ENCODE measurements at regions not wholly inside any gene's neighbourhood (a gene's known extent, or its start where the extent isn't known, plus 50 kb on each side); places are given as distances from the start of the nearest gene placed in this dataset.
"Not testable (repeated sequence)": the region's sequence is repeated elsewhere in the genome, so short reads cannot be mapped to it uniquely, and the experiment has no call there.

DNA sequence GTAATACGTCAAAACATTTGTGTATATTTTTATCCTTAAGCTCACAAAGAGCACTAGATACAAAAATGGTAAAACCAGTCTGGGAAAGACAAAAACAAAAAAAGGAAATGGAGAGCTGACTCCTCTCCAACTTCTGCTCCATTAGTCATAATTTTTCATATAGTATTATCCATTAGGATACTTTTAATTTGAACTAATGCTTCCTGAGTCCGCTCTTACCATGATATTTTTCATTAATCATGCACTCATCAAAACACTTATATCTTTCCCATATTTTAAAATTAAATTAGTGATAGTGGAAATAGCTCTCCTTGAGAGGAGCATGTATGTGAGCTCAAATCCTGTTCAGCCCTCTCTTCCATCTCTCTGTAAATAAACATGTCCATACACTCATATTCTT lies 1093.0 kb upstream of the MIR17HG start:
- TF ChIP-seq, protein P1, sequence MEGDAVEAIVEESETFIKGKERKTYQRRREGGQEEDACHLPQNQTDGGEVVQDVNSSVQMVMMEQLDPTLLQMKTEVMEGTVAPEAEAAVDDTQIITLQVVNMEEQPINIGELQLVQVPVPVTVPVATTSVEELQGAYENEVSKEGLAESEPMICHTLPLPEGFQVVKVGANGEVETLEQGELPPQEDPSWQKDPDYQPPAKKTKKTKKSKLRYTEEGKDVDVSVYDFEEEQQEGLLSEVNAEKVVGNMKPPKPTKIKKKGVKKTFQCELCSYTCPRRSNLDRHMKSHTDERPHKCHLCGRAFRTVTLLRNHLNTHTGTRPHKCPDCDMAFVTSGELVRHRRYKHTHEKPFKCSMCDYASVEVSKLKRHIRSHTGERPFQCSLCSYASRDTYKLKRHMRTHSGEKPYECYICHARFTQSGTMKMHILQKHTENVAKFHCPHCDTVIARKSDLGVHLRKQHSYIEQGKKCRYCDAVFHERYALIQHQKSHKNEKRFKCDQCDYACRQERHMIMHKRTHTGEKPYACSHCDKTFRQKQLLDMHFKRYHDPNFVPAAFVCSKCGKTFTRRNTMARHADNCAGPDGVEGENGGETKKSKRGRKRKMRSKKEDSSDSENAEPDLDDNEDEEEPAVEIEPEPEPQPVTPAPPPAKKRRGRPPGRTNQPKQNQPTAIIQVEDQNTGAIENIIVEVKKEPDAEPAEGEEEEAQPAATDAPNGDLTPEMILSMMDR (IDR thresholded peaks at IDR 0.05; ENCODE audit: low read depth, low read length) = no peak
- in situ Hi-C loops (cut with HindIII; ENCODE audit: low sequenced_read_pairs) = no loop called here
- H3K4me3 ChIP-seq (ENCODE audit: low read depth, low read length) = no peak overlapping the region
- DNase-seq (ENCODE audit: low read depth, low spot score) = no peak

DNA sequence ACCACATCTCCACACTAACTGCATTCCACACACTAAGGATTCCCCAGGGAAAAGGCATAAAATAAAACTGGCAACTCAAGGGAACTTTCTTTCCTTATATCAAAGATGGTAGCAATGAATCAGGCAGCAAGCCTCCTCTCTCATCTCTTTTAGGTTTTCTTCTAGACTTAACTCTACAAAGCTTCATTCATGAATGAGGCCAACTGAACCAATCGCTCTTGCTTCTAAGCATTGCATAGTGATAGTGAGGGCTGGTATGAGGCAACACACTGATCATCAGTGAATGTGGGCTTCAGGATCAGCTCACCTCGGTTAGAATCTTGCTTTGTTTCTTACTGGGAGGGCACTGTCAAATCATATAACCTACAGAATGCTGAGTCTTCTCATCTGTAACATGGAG lies 1090.7 kb upstream of the MIR17HG start:
- TF ChIP-seq, protein P1 (IDR thresholded peaks at IDR 0.05; ENCODE audit: low read depth, low read length) = no peak
- in situ Hi-C loops (cut with HindIII; ENCODE audit: low sequenced_read_pairs) = no loop called here
- H3K4me3 ChIP-seq (ENCODE audit: low read depth, low read length) = no peak overlapping the region

DNA sequence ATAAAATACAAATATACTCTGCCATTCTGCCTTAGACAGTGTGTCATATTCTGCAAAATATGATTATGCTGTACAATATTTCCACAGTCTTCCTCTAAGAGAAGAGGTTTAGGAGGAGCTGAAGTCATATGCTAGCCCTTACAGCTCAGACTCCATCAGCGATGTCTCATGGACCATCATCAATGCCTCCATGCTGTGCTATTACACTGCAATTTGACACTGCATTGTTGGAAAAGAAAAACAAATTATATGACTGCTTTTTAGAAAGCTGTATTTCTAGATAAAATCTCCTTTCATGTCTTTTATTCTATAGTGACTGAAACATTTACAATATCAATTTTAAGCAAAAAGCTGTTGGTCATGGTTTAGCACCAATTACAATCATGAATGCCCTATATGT lies 1089.4 kb upstream of the MIR17HG start:
- no peak overlapping the region for H3K4me3 ChIP-seq (ENCODE audit: low read depth, low read length)
- in situ Hi-C loops (cut with HindIII; ENCODE audit: low sequenced_read_pairs) = no loop called here
- no peak for DNase-seq (ENCODE audit: low read depth, low spot score)
- TF ChIP-seq, protein P1 (IDR thresholded peaks at IDR 0.05; ENCODE audit: low read depth, low read length) = no peak

More for the DNA sequence above, 1090.7 kb upstream of the MIR17HG start:
- no peak for DNase-seq (ENCODE audit: low read depth, low spot score)

DNA sequence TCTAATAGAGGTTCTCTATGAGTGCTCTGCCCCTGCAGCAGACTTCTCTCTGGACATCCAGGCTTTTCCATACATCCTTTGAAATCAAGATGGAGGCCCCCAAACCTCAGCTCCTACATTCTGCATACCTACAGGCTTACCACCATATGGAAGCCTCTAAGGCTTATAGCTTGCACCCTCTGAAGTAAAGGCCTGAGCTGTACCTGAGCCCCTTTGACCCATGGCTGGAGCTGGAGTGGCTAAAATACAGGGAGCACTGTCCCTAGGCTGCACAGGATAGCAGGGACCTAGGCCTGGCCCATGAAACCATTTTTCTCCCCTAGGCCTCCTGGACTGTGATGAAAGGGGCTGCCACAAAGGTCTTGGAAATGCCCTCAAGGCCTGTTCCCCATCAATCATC lies 1086.1 kb upstream of the MIR17HG start:
- DNase-seq (ENCODE audit: low read depth, low spot score) = no peak
- in situ Hi-C loops (cut with HindIII; ENCODE audit: low sequenced_read_pairs) = no loop called here
- TF ChIP-seq, protein P1 (IDR thresholded peaks at IDR 0.05; ENCODE audit: low read depth, low read length) = no peak
- H3K4me3 ChIP-seq (ENCODE audit: low read depth, low read length) = no peak overlapping the region

DNA sequence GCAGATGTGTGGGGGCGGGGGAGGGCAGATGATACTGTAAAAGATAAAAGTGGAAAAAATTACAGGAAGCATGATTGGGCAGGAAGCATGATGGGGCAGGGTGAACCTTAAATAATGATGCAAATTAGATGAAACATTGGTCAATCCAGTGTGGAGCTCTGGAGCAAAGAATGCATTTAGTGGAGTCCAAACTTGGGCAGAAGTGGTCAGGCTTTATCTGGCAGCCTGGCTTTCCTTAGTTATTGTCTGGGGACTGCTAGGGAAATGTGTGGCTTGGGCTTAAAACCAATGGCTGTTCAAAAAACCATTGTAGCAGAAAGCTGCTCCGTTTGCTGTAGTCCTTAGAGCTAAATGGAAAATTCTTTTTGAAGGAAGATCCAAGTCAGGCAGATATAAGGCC lies 1077.3 kb upstream of the MIR17HG start:
- no peak for DNase-seq (ENCODE audit: low read depth, low spot score)
- in situ Hi-C loops (cut with HindIII; ENCODE audit: low sequenced_read_pairs) = no loop called here
- H3K4me3 ChIP-seq (ENCODE audit: low read depth, low read length) = no peak overlapping the region
- TF ChIP-seq, protein P1 (IDR thresholded peaks at IDR 0.05; ENCODE audit: low read depth, low read length) = no peak

DNA sequence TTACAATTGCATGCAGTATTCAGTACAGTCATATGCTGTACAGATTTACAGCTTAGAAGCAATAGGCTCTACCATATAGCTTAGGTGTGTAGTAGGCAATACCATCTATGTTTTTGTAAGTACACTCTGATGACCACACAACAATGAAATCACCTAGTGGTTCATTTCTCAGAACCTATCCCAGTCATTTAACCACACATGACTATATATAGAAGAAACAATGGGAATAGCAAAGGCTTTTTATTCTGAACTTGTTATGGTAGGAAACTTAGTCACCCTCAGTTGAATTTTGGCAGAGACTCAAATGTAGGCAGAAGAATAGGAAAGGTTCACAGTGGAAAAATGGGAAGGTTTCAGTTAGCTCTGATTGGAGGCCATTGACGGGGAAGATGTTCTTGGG lies 1075.1 kb upstream of the MIR17HG start:
- TF ChIP-seq, protein P1 (IDR thresholded peaks at IDR 0.05; ENCODE audit: low read depth, low read length) = no peak
- peak; percentile 75 for DNase-seq (ENCODE audit: low read depth, low spot score)
- no peak overlapping the region for H3K4me3 ChIP-seq (ENCODE audit: low read depth, low read length)
- in situ Hi-C loops (cut with HindIII; ENCODE audit: low sequenced_read_pairs) = no loop called here

DNA sequence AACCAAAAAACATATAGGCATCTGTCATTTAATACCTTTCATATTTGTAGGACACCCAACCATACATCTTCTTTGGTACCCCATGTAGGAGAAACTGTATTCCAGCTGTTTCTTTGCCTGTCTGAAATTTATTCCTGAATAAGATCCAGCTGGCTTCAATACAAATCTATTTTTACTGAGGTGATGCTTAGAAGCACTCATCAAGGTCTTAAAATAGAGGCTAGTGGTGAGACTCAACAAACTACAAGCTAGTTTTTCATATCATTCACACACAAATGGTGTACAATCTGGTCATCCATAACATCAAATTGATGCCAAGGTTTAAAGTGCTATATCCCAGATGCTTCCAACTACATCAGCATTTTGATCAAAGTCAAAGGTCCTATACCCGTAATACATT lies 1071.3 kb upstream of the MIR17HG start:
- no peak for DNase-seq (ENCODE audit: low read depth, low spot score)
- no peak overlapping the region for H3K4me3 ChIP-seq (ENCODE audit: low read depth, low read length)
- in situ Hi-C loops (cut with HindIII; ENCODE audit: low sequenced_read_pairs) = no loop called here
- TF ChIP-seq, protein P1 (IDR thresholded peaks at IDR 0.05; ENCODE audit: low read depth, low read length) = no peak

DNA sequence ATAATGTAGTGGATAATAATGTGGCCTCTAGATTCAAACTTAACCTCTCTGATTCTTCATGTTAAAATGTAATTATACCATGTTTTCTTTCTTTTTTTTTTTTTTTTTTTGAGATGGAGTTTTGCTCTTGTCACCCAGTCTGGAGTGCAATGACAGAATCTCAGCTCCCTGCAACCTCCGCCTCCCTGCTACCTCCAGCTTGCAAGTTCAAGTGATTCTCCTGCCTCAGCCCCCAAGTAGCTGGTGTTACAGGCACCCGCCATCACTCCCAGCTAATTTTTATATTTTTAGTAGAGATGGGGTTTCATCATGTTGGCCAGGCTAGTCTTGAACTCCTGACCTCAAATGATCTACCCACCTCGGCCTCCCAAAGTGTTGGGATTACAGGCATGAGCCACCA lies 1069.3 kb upstream of the MIR17HG start:
- DNase-seq (ENCODE audit: low read depth, low spot score); in situ Hi-C loops (cut with HindIII; ENCODE audit: low sequenced_read_pairs); H3K4me3 ChIP-seq (ENCODE audit: low read depth, low read length): not testable (repeated sequence)

Measured in astrocyte of the spinal cord (primary cell).